ENCODE measurements at regions not wholly inside any gene's neighbourhood (a gene's known extent, or its start where the extent isn't known, plus 50 kb on each side); places are given as distances from the start of the nearest gene placed in this dataset.

- ChIA-PET SMC1A (ENCODE audit: uncharacterized antibody, unreplicated experiment) (no interaction called here), RAD21 (ENCODE audit: unreplicated experiment) (no interaction called here), CTCF (no interaction called here), POLR2A (no interaction called here)
- in situ Hi-C loops (cut with MboI) (no loop called here), intact Hi-C loops (cut with micrococcal nuclease; ENCODE audit: unreplicated experiment) (no loop called here)
- H3K4me2 ChIP-seq (ENCODE audit: control insufficient read depth, insufficient read depth) = no peak overlapping the region
- H2AFZ ChIP-seq (ENCODE audit: control insufficient read depth, low read depth, low read length) = no peak overlapping the region
- H3K9ac ChIP-seq (ENCODE audit: control insufficient read depth, insufficient read depth, low read length) = no peak overlapping the region
- H3K4me1 ChIP-seq (ENCODE audit: control insufficient read depth, insufficient read depth, low read length) = no peaks in the 10 kb centered on the region
- no peak overlapping the region for H3K27ac ChIP-seq (ENCODE audit: control insufficient read depth, insufficient read depth)
- H3K4me3 ChIP-seq = no peak overlapping the region
- H3K9me3 ChIP-seq (replicated peaks; ENCODE audit: control insufficient read depth, insufficient read depth, low read length) = no peaks in the 10 kb centered on the region
- BruUV-seq (replicated peaks) = no TSS peak
- WGBS (ENCODE audit: insufficient coverage, insufficient replicate concordance, low lambda C conversion rate, missing lambda C conversion rate) = 34% methylated on average over 17 of the region's 17 CpGs
- FAIRE-seq (no peak), DNase-seq (ENCODE audit: low read depth, low spot score) (no peak), ATAC-seq (no peak)
- TF ChIP-seq MEF2A (IDR thresholded peaks at IDR 0.05; ENCODE audit: insufficient read depth, low read depth, low read length) (no peak), PAX8 (IDR thresholded peaks at IDR 0.05) (no peak), CHD2 (IDR thresholded peaks at IDR 0.05; ENCODE audit: borderline replicate concordance, low read depth, low read length) (no peak), NRF1 (conservative IDR thresholded peaks at IDR 0.05; ENCODE audit: low read depth, low read length) (no peak), ZNF207 (IDR thresholded peaks at IDR 0.05; ENCODE audit: borderline replicate concordance) (no peak), NR2C2 (IDR thresholded peaks at IDR 0.05; ENCODE audit: borderline replicate concordance, control insufficient read depth, insufficient read length, low read depth) (no peak), HDAC2 (IDR thresholded peaks at IDR 0.05) (no peak), ZZZ3 (IDR thresholded peaks at IDR 0.05; ENCODE audit: control insufficient read depth, insufficient read length, low read depth) (no peak), KLF5 (IDR thresholded peaks at IDR 0.05; ENCODE audit: partially characterized antibody) (no peak), IKZF1 (conservative IDR thresholded peaks at IDR 0.05) (no peak), SRF (IDR thresholded peaks at IDR 0.05; ENCODE audit: low read depth in 2 of 2, low read length in 2 of 2) (no peak), ZNF622 (IDR thresholded peaks at IDR 0.05) (no peak), MEF2B (IDR thresholded peaks at IDR 0.05; ENCODE audit: partially characterized antibody, poor library complexity, severe bottlenecking) (no peak)
- TF ChIP-seq, protein P1, sequence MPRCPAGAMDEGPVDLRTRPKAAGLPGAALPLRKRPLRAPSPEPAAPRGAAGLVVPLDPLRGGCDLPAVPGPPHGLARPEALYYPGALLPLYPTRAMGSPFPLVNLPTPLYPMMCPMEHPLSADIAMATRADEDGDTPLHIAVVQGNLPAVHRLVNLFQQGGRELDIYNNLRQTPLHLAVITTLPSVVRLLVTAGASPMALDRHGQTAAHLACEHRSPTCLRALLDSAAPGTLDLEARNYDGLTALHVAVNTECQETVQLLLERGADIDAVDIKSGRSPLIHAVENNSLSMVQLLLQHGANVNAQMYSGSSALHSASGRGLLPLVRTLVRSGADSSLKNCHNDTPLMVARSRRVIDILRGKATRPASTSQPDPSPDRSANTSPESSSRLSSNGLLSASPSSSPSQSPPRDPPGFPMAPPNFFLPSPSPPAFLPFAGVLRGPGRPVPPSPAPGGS (IDR thresholded peaks at IDR 0.05; ENCODE audit: borderline replicate concordance, insufficient read depth, low read depth, low read length, poor library complexity, severe bottlenecking) = no peak
- TF ChIP-seq, protein P2, sequence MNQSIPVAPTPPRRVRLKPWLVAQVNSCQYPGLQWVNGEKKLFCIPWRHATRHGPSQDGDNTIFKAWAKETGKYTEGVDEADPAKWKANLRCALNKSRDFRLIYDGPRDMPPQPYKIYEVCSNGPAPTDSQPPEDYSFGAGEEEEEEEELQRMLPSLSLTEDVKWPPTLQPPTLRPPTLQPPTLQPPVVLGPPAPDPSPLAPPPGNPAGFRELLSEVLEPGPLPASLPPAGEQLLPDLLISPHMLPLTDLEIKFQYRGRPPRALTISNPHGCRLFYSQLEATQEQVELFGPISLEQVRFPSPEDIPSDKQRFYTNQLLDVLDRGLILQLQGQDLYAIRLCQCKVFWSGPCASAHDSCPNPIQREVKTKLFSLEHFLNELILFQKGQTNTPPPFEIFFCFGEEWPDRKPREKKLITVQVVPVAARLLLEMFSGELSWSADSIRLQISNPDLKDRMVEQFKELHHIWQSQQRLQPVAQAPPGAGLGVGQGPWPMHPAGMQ (IDR thresholded peaks at IDR 0.05; ENCODE audit: borderline replicate concordance) = no peak
- H4K20me1 ChIP-seq (ENCODE audit: control insufficient read depth, insufficient read depth) = no peaks in the 10 kb centered on the region
- peaks cover 0 to 2% of the 10 kb centered on the region in 2 experiments; a peak in 2 of 4 replicates for H3K27me3 ChIP-seq (replicated peaks in 1 of 2; ENCODE audit: control insufficient read depth in 2 of 2, insufficient read depth in 2 of 2, low read length in 1 of 2)
- H3K79me2 ChIP-seq (ENCODE audit: control insufficient read depth, insufficient read depth, low read length) = no peaks in the 10 kb centered on the region
- H3K36me3 ChIP-seq (ENCODE audit: control insufficient read depth in 2 of 2, insufficient read depth in 2 of 2, low read length in 1 of 2) = no peaks in the 10 kb centered on the region
Observed at GRCh38 chr2:120539937-120540718, 194.2 kb downstream of the INHBB start.

All from GM12878 (cell line).